ENCODE measurements at regions not wholly inside any gene's neighbourhood (a gene's known extent, or its start where the extent isn't known, plus 50 kb on each side); places are given as distances from the start of the nearest gene placed in this dataset.
"Not testable (repeated sequence)": the region's sequence is repeated elsewhere in the genome, so short reads cannot be mapped to it uniquely, and the experiment has no call there.

GRCh38 chr2:223300326-223300725 is 248.3 kb downstream of the KCNE4 start:
- DNase-seq: no peak

- DNase-seq: no peak
Measured at GRCh38 chr2:223306371-223306770, 254.4 kb downstream of the KCNE4 start.

GRCh38 chr2:223311889-223312680 is 260.1 kb downstream of the KCNE4 start:
- DNase-seq: no peak

- no peak for DNase-seq
Measured at GRCh38 chr2:223313101-223313500, 261.1 kb downstream of the KCNE4 start.

GRCh38 chr2:223314811-223315210 is 262.8 kb downstream of the KCNE4 start:
- no peak for DNase-seq

- DNase-seq: no peak
Measured at GRCh38 chr2:223315813-223316212, 263.8 kb downstream of the KCNE4 start.

- no peak for DNase-seq
Measured at GRCh38 chr2:223316342-223316741, 264.4 kb downstream of the KCNE4 start.

- DNase-seq: no peak
Measured at GRCh38 chr2:223319601-223320000, 267.6 kb downstream of the KCNE4 start.

- no peak for DNase-seq
Measured at GRCh38 chr2:223324402-223324801, 272.4 kb downstream of the KCNE4 start.

- DNase-seq: no peak
Measured at GRCh38 chr2:223328578-223328977, 273.6 kb downstream of the SCG2 start.

- not testable (repeated sequence) for DNase-seq
Measured at GRCh38 chr2:223330747-223331146, 271.4 kb downstream of the SCG2 start.

GRCh38 chr2:223338016-223338415 is 264.1 kb downstream of the SCG2 start:
- DNase-seq: no peak

- no peak for DNase-seq
Measured at GRCh38 chr2:223357076-223357475, 245.1 kb downstream of the SCG2 start.

- DNase-seq: no peak
Measured at GRCh38 chr2:223363085-223363484, 239.1 kb downstream of the SCG2 start.

GRCh38 chr2:223365158-223365679 is 236.9 kb downstream of the SCG2 start:
- no peak for DNase-seq

- no peak for DNase-seq
Measured at GRCh38 chr2:223366566-223366965, 235.6 kb downstream of the SCG2 start.

- no peak for DNase-seq
Measured at GRCh38 chr2:223368481-223368880, 233.7 kb downstream of the SCG2 start.

- no peak for DNase-seq
Measured at GRCh38 chr2:223369889-223370288, 232.3 kb downstream of the SCG2 start.

- DNase-seq: no peak
Measured at GRCh38 chr2:223383315-223383714, 218.8 kb downstream of the SCG2 start.

- DNase-seq: no peak
Measured at GRCh38 chr2:223386189-223386588, 216.0 kb downstream of the SCG2 start.

- DNase-seq: no peak
Measured at GRCh38 chr2:223386984-223387383, 215.2 kb downstream of the SCG2 start.

- DNase-seq: no peak
Measured at GRCh38 chr2:223389624-223390023, 212.5 kb downstream of the SCG2 start.

GRCh38 chr2:223396993-223397392 is 205.2 kb downstream of the SCG2 start:
- no peak for DNase-seq

GRCh38 chr2:223399357-223399957 is 202.7 kb downstream of the SCG2 start:
- no peak for DNase-seq
